Activated naive CD4-positive, alpha-beta T cell treated with anti-CD3 and anti-CD28 coated beads, Interleukin-2, amount 50 U/mL, for 72 hours (primary cell): ENCODE measurements at regions not wholly inside any gene's neighbourhood (a gene's known extent, or its start where the extent isn't known, plus 50 kb on each side); places are given as distances from the start of the nearest gene placed in this dataset.

Source experiments
- ATAC-seq, 2 donors: fragments of 150-1000 bp; cut with Tn5 transposase; 2 replicates each; pipeline ENCODE4 v1.10.0; 2021; ENCODE audit warnings: mild to moderate bottlenecking in 2 of 2, moderate library complexity in 2 of 2
- DNase-seq, 2 donors: peaks; one replicate each; pipeline ENCODE4 v3.0.0; 2021 to 2022; ENCODE audit warnings: low spot score in 2 of 2
- H3K27ac Mint-ChIP-seq, 2 donors: one replicate each; pipeline ENCODE4 v1.8.0; 2022; ENCODE audit warnings: mild to moderate bottlenecking in 2 of 2, mixed read lengths in 2 of 2
- H3K36me3 Mint-ChIP-seq, 2 donors: one replicate each; pipeline ENCODE4 v1.8.0; 2022; ENCODE audit warnings: mixed read lengths in 2 of 2
- H3K9me3 Mint-ChIP-seq, 2 donors: one replicate each; pipeline ENCODE4 v1.8.0; 2022; ENCODE audit warnings: mixed read lengths in 2 of 2

DNA sequence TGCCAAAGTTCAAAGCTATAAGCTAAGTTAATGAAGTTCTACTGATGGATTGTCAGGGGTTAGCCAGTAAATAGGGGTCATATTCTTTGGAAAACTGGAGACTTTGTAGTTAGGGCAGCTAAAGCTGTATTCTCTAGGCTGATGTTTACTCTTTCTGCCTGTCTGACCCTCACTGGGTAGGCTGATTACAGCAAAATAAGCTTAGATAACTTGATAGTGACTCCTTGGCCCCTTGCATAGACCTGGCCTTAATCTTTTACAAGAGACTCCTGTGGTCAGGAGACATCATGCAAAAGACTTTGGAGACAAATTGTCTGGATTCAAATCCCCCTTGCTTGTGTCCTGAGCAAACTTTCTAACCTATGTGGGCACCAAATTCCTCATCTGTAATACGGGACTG, 314.4 kb upstream of the MSX2 start:
- Mint-ChIP-seq H3K36me3 (peaks cover 5 to 6% of the 10 kb centered on the region in 2 donors), H3K9me3 (peaks cover 0 to 4% of the 10 kb centered on the region in 2 donors), H3K27ac (no peak overlapping the region)
- DNase-seq (no peak), ATAC-seq (no peak)

DNA sequence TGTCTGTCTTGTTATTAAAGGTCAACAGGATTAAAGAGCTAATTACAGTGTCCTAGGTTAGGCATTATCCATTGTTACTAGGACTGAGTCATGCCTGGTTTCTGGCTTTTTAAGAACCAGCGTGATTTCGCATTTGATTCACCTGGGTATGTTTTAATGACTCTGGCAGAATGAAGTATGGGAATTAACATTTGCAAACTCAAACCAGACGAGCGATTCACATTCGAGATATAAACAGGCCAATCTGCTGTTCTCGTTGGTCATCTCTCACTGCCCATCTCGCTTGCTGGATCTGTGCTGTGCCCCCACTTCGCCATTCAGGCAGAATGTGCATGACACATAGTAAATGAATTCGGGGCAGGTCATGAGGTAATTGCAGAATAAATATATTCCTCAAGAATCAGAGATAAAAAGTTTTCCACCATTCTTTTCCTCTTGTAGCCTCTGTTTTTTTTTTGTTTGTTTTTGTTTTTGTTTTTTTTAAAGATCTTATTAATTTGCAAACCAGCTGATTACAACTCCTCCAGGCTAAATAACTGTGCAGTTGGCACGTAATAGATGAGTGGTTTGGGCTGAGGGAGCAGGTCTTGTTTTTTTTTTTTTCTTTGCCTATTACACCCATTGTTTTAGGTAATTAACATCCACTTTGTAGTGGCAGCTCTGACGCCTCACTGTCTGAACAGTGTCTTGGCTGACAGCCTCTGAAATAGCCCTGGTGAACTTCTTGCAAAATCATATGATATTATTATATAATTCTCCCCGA, 313.5 kb upstream of the MSX2 start:
- no peak for DNase-seq
- H3K27ac Mint-ChIP-seq: no peak overlapping the region
- ATAC-seq: no peak
- H3K36me3 Mint-ChIP-seq: peaks cover 5 to 6% of the 10 kb centered on the region in 2 donors
- H3K9me3 Mint-ChIP-seq: peaks cover 0 to 4% of the 10 kb centered on the region in 2 donors

DNA sequence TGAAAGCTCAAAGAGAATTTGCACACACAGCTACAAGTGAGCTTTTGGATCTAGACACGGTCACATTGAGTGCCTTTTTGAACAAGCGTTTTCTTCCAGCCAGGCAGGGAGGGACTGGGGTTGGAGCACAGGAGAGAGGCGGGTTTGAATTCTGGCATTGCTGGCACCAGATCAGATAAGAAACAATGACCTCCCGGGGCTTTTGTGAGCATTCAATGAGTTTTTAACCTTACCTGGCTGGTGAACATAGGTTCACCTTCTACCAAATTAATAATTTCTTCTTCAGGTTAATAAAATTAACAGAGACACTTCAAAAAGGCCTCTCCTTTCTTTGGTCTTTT, 312.9 kb upstream of the MSX2 start:
- ATAC-seq: no peak

DNA sequence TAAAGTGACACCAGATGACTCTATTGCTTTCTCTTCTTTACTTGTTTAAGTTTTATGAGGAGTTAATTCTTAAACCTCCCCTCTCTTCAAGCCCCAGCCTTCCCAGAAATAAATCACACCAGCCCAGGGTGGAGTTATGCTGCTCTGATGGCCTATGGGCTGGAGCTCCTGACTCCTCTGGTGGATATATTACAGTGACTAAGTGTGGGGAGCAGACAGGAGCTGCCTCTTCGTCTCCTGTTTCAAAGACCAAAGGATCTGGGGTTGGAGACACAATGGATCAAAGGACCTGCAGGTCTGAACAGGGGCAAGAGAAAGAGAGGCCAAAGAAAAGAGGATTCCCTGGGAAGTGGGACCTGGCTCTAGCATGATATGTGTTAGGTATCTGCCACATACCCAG, 312.0 kb upstream of the MSX2 start:
- Mint-ChIP-seq H3K27ac (no peak overlapping the region), H3K9me3 (peaks cover 0 to 4% of the 10 kb centered on the region in 2 donors), H3K36me3 (peaks cover 5 to 6% of the 10 kb centered on the region in 2 donors)
- no peak for DNase-seq
- no peak for ATAC-seq

More for the DNA sequence above, 312.9 kb upstream of the MSX2 start:
- no peak overlapping the region for H3K27ac Mint-ChIP-seq
- H3K36me3 Mint-ChIP-seq: peaks cover 5 to 6% of the 10 kb centered on the region in 2 donors
- DNase-seq: no peak
- peaks cover 0 to 4% of the 10 kb centered on the region in 2 donors for H3K9me3 Mint-ChIP-seq

DNA sequence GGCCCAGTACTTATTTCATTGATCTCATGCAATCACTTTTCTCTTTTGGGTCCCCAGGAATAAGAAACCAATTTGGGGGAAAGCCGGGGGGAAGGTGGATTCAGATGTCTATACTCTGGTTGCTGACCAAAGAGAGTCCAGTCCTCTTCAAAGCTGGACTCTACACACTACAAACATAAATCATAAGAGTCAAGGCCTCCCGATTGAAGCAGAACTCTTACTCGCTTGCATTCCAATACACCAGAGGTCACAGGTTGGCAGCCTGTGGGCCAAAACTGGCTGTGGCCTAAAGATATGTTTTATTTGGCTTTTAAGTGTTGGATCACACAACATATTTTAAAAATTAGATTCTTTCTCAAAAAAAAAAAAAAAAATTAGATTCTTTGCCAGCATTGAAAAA, 311.4 kb upstream of the MSX2 start:
- Mint-ChIP-seq H3K9me3 (peaks cover 0 to 4% of the 10 kb centered on the region in 2 donors), H3K27ac (no peak overlapping the region), H3K36me3 (peaks cover 5 to 6% of the 10 kb centered on the region in 2 donors)
- ATAC-seq (no peak), DNase-seq (no peak)

DNA sequence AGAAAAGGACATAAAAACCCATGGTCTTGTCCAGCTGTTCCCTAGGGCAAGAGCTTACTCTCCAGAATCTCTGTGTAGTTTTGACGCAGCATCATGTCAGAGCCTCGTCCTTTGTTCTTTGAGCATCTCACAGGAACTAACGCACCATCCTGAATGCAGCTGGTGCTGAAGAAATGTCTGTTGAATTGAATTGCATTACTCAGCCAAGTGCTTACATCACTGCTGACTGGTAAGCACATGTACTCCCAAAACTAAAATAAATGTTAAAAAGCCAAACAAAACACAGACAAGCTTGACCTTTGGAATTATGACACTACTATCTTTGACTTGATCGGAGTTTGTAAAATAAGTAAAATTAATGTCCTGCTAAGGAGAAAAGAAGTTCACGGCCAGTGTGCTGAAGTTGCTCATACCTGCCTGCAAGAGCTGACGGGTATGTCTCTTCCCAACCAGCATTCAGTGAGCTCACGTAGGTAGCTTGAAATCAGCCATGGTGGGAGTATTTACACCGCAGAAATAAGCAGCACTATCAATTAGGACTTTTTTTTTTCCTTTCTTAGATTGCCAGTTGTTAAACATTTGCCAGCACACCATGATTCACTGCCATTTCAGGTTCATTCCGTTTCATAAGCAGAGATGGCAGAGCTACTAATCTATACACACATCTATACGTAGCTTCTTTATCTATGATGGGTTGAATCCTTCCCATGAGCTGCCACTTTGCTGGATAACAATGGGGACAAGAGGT, 310.6 kb upstream of the MSX2 start:
- peaks cover 5 to 6% of the 10 kb centered on the region in 2 donors for H3K36me3 Mint-ChIP-seq
- no peak overlapping the region for H3K27ac Mint-ChIP-seq
- ATAC-seq: no peak
- peaks cover 0 to 4% of the 10 kb centered on the region in 2 donors for H3K9me3 Mint-ChIP-seq
- no peak for DNase-seq

DNA sequence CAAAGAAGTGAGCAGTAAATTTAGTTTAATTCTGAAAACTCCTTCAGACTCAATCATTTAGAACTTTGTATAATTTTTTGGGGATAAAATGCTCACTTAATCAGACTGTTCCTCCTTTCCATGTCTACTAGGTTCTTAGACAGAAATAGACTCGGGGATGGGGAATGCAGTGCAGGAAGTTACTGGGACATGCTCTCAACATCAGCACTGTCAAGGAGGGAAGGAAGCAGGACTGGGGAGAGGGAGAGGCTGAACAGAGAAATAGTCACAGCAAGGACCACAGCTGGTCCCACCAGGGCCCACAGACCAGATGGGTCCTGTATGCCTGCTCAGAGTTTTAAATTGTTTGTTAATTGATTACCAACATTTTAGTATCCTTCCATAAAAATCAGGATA, 310.1 kb upstream of the MSX2 start:
- ATAC-seq: no peak
- Mint-ChIP-seq H3K27ac (no peak overlapping the region), H3K9me3 (no peaks in the 10 kb centered on the region), H3K36me3 (peaks cover 2 to 5% of the 10 kb centered on the region in 2 donors)
- no peak for DNase-seq

DNA sequence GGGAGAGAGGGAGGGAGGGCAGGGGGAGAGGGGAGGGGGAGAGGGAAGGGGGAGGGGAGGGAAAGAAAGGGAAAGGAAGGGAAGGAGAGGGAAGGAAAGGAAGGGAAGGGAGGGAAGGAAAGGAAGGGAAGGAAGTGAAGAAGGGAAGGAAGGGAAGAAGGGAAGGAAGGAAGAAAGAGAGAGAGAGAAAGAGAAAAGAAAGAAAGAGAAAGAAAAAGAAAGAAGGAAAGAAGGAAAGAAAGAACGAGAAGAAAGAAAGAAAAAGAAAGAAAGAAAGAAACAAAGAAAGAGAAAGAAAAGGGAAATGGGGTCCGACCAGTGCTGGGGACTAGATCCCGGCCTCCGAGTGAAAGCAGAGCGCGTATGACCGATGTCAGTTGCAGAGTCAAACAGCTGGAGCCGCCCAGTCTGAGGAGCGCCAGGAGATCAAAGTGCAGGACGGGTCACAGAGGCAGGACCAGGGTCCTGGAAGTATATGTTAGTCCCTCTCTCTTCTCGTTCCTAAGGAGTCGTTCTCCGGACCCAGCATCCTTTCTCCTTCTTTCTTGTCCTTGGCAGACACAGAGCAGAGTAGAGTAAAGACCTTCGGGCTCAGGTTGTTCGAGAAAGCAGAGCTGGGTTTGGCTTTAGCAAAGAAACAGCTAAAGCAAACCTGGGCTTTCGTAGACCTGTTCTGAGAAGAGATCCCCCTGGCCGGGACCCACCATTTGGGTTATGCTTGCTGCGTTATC, 305.4 kb upstream of the MSX2 start:
- no peaks in the 10 kb centered on the region for H3K36me3 Mint-ChIP-seq
- DNase-seq: peak in 1 of 2 donors; percentile 6
- peak; percentile 31 to 68 for ATAC-seq
- no peaks in the 10 kb centered on the region for H3K9me3 Mint-ChIP-seq
- H3K27ac Mint-ChIP-seq: no peak overlapping the region

DNA sequence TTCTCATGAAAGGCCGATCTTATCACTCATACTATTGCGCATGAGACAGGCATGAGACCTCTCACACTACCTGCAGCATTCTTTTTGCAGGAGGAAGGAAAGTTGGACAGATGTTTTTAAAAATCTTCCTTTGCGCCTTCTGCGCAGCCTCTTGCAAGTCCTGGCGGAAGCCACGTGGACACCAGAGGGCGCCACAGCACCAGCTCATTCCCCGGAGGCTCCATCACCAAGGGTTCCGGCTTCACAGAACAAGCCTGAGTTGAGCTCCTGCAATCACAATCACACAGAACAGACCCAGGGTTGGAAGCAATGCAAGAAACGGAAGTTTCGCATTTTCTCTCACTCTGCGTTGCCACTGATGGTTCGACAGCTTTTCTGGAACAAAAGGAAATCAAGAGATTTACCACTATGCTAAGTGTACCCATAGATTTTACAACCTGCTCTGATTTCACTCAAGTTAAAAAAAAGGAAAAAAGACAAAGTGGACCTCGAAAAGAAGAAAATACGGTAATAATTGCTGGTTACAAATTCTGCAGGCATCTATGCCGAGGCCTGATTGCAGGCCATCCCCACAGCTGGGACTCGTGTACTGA, 304.7 kb upstream of the MSX2 start:
- Mint-ChIP-seq H3K9me3 (no peaks in the 10 kb centered on the region), H3K27ac (no peak overlapping the region)
- peak; percentile 74 to 91 for ATAC-seq

DNA sequence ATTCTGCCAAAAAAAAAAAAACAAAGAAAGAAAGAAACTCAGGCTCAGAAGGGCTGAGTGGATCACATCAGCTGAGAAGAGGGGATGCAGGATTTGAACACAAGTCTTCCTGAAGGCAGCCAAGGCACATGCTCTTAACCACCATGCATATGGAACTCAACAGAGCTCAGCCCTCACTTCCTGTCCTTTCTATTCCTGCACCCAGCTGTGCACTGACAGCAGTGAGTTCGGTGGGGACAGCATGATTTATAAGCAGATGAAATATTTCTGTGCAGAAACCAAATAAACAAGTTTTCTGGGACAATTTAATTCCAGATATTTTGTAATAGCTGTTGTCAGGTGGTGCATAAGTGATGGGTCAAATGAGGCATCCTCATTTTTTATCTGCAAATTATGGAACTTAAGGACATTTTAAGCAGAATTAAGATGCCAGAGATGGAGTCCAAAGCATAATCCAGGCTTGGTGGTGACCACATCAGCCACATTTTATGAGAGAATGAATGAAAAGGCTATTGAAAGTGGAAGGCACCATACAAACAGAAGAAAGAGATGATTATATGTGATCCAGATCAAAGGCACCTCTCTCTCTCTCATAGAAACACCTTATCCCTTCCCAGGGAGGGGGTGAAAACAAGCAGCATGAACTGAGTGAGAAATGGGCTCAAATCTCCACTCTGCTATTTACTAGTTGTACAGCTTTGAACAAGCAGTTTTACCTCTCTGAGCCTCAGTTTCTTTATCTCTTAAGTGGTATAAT, 303.6 kb upstream of the MSX2 start:
- no peak for ATAC-seq
- no peak overlapping the region for H3K27ac Mint-ChIP-seq
- no peaks in the 10 kb centered on the region for H3K36me3 Mint-ChIP-seq

More for the DNA sequence above, 304.7 kb upstream of the MSX2 start:
- no peaks in the 10 kb centered on the region for H3K36me3 Mint-ChIP-seq
- DNase-seq: peak; percentile 67 to 84

DNA sequence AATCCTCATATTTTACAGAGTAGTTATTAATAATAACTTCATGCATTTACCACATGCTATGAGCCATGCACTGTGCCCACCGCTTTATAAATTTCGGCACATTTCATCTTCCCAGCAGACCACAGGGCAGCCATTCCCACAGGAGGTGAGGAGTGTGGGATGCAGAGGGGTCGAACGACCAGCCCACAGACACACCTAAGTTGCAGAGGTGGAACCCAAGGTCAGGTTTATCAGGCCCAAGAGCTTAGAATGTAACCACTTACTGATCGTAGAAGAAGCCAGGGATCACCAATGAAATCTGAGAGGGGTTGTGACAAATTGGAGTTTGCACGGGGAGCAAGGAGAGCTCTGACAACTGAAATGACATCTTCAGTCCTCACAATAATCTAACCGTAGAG, 303.0 kb upstream of the MSX2 start:
- Mint-ChIP-seq H3K36me3 (no peaks in the 10 kb centered on the region), H3K27ac (no peak overlapping the region), H3K9me3 (no peaks in the 10 kb centered on the region)
- ATAC-seq (no peak), DNase-seq (no peak)

More for the DNA sequence above, 303.6 kb upstream of the MSX2 start:
- DNase-seq: no peak
- no peaks in the 10 kb centered on the region for H3K9me3 Mint-ChIP-seq

DNA sequence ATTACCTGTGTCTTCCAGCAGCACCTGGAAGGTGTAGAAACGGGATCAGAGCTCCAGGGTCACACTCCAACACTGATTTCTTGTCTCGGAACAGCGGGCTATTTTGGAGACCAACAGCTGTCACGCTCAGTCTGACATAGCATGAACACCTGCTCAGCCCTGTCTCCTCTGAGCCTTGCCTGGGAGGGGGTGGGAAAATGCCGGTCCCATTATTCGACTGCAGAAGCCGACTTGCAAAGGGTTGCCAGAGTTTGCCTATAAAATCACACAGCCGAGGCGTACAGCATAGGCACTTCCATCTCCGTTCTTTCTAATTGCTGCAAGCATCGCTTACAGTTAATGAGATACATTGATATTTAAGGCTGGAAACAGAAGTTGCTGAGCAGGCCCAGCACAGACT, 300.8 kb upstream of the MSX2 start:
- no peak for DNase-seq
- no peak overlapping the region for H3K27ac Mint-ChIP-seq
- peaks cover 0 to 4% of the 10 kb centered on the region in 2 donors for H3K9me3 Mint-ChIP-seq
- H3K36me3 Mint-ChIP-seq: no peaks in the 10 kb centered on the region
- ATAC-seq: no peak

DNA sequence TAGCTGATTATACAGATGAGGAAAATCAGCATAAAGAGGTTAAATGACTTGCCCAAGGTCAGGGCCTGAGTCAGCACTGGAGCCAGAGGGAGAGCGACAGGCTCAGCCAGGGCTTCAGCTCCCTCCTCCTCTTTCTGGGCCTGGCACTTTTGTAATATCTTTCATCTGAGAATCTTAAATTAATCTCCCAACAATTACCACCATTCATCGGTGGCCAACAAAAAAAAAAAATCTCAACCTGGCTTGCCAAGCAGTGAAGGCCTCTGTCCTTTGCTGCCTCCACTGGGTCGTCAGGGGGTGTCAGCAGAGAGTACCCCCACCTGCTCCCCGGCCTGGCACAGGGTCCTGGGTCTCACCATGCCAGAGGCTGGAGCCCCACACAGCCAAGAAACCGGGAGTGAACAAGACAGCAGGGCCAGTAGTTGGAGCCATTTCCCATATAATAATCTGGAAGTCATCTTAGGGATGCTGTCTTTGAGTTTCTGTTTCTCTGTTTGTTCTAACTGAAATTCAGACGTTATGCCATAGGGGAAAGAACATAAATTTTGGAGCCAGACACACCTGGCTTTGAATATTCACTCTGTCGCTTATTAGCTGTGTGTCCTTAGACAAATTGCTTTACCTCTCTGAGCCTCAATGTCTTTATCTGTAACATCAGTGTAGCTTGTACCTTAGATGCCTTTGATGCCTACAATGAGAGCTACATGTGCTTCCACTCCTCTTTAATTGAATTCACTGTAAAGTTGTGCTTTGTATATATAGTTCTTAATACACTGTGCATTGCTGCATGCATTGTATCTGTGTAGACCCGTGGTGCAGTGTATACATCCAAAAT, 299.9 kb upstream of the MSX2 start:
- H3K9me3 Mint-ChIP-seq: peaks cover 0 to 4% of the 10 kb centered on the region in 2 donors
- H3K36me3 Mint-ChIP-seq: no peaks in the 10 kb centered on the region
- peak overlapping the region in 1 of 2 donors; percentile 14 for H3K27ac Mint-ChIP-seq
- ATAC-seq (no peak), DNase-seq (no peak)

DNA sequence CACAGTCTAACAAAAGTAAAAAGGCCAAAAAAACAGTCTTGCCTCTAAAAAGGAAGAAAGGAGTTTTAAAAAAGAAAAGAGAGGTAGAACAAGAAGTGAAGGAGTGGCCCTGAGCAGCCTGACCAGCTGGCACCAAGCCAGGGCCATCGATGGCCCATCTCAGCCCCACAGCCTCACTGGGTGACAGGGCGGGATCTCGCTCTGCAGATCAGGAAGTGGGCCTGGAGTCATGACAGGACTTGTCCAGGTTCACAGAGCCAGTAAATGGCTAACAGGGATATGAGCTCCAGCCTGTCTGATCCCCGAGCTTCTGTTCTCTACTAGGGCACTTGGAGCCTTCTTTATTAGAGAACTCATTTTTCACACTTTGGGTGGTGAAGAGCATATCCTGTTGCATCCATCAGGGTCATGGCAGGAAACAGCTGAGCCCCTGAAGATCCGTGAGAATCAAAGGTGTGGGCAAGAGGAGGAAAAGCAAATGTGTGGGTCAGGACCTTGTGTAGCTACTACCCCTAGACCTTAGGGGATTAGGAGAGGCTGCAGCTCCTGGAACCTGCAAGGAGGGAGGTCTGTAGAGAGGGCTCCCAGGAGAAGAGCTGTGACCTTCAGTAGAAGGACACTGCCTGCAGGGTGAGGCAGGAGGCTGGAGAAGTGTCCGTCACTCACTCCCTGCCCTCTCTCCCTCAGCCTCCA, 299.0 kb upstream of the MSX2 start:
- Mint-ChIP-seq H3K36me3 (no peaks in the 10 kb centered on the region), H3K27ac (peak overlapping the region in 1 of 2 donors; percentile 14), H3K9me3 (peaks cover 0 to 4% of the 10 kb centered on the region in 2 donors)
- ATAC-seq (no peak), DNase-seq (no peak)

DNA sequence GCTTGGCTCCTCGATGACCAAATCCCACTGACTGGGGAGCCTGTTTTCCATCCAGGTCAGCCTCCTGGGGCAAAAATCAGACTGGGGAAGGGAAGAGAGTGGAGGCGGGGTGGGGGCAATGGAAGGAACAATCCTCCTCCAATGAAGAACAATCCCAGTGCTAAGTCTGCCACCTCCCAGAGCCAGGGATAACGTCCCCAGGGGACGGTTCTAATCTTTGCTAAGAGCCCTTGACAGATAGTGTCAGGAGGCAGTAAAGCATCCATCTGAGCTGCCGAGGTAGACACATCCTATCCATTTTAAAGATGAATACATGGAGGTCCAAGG, 298.5 kb upstream of the MSX2 start:
- peaks cover 0 to 4% of the 10 kb centered on the region in 2 donors for H3K9me3 Mint-ChIP-seq
- no peaks in the 10 kb centered on the region for H3K36me3 Mint-ChIP-seq
- H3K27ac Mint-ChIP-seq: no peak overlapping the region
- DNase-seq (no peak), ATAC-seq (no peak)
